ENCODE measurements at regions not wholly inside any gene's neighbourhood (a gene's known extent, or its start where the extent isn't known, plus 50 kb on each side); places are given as distances from the start of the nearest gene placed in this dataset.

- TF ChIP-seq EZH2 (IDR thresholded peaks at IDR 0.05; ENCODE audit: low read length) (no peak), CTCF (optimal IDR thresholded peaks at IDR 0.05 in 1 of 3, IDR thresholded peaks at IDR 0.05 in 1 of 3, conservative IDR thresholded peaks at IDR 0.05 in 1 of 3; ENCODE audit: extremely low read depth in 1 of 3, insufficient read depth in 2 of 3, low read length in 3 of 3) (no peak)
Measured at GRCh38 chr16:20236579-20237289, 90.6 kb downstream of the GP2 start.

Data from keratinocyte (primary cell).